GM12874 (cell line): ENCODE measurements at regions not wholly inside any gene's neighbourhood (a gene's known extent, or its start where the extent isn't known, plus 50 kb on each side); places are given as distances from the start of the nearest gene placed in this dataset.

Experiments used
- CTCF ChIP-seq: IDR thresholded peaks from 2 replicates; pipeline ENCODE4 v1.5.1; 2011; ENCODE audit warnings: low read depth, mild to moderate bottlenecking, control low read depth, low read length, moderate library complexity; ENCODE audit not compliant: insufficient read depth

DNA sequence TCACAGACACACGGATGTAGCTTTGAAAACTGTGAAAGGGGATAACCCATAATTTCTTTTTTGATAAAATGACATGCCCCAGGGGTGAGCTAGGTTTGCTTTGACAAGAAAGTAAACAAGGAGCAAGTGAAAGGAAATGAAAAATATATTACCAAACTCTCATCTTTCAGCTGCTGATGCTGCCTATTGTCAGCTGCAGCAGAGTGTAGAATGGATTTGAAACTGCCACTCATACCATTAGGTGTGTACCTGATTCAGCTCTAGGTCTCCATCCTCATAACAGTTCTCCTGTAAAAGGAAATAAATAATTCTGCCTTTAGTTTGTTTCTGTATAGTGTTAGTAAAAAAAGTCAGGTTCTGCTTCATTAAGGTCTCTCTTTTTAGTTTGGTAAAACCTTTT is 415.1 kb upstream of the MARCKS start:
- no peak for TF ChIP-seq CTCF

DNA sequence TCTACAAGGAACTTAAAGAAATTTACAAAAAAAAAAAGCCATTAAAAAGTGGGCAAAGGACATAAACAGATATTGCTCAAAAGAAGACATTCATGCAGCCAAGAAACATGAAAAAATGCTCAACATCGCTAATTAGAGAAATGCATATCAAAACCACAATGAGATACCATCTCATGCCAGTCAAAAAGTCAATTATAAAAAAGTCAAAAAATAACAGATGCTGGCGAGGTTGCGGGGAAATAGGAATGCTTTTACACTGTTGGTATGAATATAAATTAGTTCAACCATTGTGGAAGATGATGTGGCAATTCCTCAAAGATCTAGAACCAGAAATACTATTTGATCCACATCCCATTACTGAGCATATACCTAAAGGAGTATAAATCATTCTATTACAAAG is 411.9 kb upstream of the MARCKS start:
- TF ChIP-seq CTCF: no peak

DNA sequence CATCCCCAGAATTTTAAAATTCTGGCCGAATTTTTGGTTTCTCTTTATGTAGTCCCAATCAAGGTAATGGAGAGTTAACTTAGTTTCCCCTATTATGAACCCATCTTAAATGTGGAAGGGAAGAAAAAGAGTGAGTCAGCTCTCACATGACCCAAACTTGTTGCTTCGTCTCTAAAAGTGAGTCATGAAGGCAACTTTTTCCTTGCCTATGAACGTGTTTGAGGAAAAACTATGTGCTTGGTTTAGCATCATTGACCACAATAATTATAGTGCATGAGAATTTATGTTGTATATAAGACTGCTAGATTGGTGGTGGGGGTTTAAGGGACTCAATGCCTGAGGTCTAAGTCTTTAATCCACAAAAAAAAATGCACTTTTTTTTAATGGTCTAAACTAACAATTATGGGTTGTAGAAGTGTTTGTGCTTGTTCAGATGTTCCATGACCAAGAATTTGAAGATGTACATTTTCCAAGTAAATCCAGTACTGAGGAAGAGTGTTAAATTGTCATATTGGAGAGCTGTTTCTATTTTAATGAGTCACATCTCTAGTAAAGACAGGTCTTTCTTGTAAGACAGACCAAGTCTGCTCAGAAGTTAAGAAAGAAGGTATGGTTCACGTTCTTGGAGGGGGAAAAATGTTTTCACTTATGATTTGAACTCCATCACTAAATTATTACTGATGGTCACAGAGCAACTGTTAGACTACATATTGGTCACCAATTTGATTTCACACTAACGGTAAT is 409.9 kb upstream of the MARCKS start:
- TF ChIP-seq CTCF: no peak

- no peak for TF ChIP-seq CTCF
These were observed 408.1 kb upstream of the MARCKS start for GRCh38 chr6:113449051-113449450.

DNA sequence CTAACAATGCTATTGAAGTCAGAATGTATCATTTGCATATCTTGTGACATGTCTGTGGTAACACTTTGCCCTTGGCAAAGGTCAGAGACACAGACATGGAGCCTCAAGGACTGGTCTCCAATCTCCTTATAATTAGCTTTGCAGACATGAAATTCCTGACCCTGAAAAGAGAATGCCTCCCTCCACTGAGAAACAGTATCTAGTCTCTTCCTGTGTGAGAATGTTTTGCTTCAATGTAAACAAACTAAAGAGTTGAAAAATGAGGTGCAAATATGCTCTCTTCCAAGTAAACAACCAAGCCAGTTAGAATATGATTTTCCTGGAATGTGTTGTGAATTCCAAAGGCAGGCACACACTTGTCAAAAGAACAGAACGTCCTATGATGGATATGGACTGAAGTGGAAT is 407.1 kb upstream of the MARCKS start:
- TF ChIP-seq CTCF: no peak

DNA sequence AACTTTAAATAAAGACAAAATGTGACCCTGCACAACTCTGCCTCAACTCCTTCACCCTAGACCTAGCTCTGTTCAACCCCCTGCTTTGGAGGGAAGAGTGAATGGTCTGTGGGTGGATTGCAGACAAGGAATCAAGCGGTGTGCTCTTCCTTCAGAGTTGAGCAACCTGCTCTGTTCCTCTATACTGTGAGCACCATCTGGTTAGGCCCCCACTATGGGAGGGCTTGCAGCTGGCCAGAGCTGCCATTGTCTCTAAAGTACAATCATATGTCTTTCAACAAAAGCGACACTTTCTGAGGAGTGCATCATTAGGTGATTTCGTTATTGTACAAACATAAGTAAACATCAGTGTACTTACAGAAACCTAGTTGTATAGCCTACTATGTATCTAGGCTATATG is 406.1 kb upstream of the MARCKS start:
- no peak for TF ChIP-seq CTCF

DNA sequence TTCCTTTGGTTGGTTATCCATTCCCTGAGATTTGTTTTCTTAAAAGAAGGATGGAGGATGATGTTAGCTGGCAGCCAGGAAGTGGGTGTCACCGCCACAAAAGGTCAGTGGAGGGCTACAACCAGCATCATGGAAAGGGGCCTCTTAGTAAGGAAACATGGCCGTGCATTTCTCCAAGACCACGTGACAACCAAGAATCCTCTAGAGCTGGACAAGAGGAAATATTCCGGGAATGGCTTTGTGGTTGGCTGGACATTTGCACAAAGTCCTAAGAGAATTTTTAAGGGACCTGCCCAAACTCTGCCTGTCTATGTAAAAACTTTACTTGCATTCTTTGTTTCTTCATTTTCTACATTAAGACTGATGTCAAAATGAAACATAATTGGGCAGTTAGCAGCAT is 399.9 kb upstream of the MARCKS start:
- TF ChIP-seq CTCF: no peak
